ENCODE measurements at regions not wholly inside any gene's neighbourhood (a gene's known extent, or its start where the extent isn't known, plus 50 kb on each side); places are given as distances from the start of the nearest gene placed in this dataset.
"Not testable (repeated sequence)": the region's sequence is repeated elsewhere in the genome, so short reads cannot be mapped to it uniquely, and the experiment has no call there.

GRCh38 chr4:138891631-138892031, 124.0 kb upstream of the NOCT start:
- DNase-seq, result no peak

DNA sequence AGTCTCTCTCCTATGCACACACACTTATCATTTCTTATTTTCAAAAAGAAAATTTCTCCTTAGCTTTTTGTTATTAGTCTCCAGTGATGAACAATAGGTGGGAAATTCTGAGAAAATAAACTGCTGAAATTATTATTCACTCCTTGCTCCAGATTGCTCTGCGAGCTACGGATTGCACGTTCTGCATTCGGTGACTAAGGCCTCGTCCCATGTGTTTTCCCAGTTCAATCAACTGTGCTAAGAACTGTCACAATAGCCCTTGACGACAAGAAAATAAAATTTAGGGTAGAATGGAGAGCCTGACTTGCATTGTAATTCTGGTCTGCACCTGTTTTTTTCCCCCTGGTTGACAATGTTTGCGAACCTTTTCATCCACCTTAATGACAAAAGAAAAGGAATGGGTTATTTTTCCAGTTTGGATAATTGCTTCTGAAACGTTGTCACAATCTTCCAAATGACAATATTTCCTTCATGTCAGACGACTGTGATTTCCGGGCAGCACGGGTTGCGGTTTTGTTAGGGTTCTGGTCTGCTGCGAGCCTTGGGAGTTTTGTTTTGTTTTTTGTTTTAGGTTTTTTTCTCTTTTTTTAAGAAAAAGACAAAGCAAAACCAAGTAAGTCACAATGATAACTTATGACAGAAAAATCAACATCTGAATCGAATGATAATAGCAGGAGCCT, 124.5 kb upstream of the NOCT start:
- no peak for DNase-seq

GRCh38 chr4:138889216-138889615, 126.4 kb upstream of the NOCT start:
- no peak for DNase-seq

GRCh38 chr4:138887741-138888140, 127.8 kb upstream of the NOCT start:
- no peak for DNase-seq

DNA sequence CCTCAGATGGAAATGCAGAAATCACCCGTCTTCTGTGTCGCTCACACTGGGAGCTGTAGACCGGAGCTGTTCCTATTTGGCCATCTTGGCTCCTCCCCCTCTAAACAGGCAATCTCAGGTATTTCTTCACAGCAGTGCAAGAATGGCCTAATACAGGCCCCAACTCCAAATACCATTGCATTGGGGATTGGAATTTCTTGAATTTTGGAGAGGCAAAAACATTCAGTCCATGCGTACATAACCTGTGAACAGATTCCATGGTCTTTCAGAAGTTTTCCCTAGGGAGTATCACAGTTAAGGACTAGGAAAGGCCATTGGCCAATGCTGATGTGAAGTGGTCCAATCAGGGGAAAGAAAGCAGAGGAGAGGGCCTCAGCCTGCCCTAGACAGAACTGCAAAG, 128.2 kb upstream of the NOCT start:
- no peak for DNase-seq

DNA sequence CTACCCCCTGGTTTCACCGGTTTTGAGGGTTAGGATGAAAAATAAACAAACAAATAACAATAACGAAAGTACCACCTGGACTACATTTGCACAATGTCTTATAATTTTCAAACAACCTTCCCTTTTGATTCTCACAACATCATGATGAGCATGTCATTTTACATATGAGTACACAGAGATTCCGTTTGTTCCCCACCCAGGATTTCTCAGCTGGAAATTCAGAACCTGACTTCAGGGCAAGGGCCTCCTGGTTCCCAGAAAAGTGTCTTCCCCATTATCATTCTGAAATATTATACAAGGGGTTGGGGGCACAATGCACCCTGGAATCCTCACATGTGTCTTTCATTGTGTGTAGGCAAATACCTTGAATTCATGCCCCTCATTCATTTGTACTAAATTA, 135.8 kb upstream of the NOCT start:
- DNase-seq, result no peak

- DNase-seq, result no peak
Observed at GRCh38 chr4:138875891-138876608, 139.5 kb upstream of the NOCT start.

- DNase-seq, result no peak
Observed at GRCh38 chr4:138871555-138871875, 144.1 kb upstream of the NOCT start.

DNA sequence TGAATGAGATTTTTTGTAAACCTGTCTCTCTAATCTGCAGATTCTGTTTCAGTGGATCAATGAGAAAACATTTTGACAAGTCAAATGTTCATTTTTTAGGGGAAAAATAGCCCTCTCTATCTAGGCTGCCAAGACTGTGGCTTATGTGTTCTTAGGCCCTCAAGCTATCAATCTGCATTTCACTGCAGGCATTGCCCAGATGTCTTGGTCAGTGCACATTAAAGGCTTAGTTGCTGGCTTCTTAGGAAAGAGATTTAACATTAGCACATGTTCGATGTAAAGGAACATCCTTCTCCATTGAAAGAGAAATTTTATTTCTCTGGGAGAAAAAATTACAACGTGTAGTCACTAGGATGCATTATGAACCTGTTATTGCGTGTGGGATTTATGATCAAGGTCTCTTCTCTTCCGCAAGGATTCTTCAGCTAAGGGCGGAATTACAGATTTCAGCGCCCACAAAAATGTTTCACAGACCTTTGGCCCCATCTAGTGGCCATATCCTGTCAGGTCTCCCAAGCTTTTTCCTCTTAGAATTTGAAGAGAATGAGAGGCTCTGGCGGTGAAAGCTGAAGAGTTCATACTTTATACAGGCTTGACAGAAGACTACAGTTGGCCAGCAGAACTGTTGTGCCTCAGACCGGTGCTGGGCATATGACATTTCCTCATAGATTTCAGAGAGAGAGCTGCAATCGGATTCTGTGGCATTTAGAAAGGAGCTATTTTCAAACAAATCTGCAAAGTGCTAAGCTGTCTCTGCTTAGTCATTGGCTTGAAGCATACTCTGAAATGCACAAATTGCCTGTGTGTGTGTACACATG, 144.6 kb upstream of the NOCT start:
- DNase-seq, result peak; percentile 24

- DNase-seq, result no peak
Observed at GRCh38 chr4:138869631-138870030, 145.9 kb upstream of the NOCT start.

DNA sequence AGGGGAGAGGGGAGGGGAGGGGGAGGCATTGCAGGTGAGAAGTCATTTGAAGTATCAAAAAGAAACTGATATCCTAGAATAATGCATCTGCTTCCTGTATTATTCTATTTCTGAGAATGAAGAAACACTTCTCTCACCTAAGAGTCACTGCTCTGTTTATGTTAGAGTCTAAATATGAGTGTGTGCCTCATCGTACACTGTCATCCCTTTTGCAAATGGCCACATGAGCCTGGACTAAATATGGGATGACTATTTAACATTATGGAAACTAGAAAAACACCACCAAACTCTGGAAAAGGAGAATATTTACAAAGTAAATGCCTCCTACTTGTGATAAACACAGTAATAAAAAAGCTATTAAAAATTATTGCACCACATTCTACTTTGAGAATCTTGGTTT, 146.4 kb upstream of the NOCT start:
- no peak for DNase-seq

DNA sequence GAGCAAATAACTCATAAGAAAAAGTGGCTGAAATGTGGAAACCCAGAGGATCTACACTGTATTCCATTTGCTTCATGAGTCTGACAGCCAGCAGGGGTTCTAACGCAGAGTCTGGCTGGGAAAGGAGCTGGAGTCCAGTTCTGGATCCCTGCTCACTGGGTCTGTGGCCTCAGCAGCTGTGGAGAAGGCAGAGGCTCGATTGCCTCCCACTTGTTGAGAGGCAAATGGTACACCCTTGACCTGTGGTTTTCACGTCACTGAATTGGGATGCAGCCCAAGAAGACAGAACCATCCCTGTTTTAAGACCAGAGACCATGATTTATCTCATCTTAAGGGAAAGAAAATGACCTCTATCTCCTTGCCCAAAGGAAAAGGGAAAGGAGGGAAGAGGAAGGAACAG, 147.0 kb upstream of the NOCT start:
- no peak for DNase-seq

- no peak for DNase-seq
Observed at GRCh38 chr4:138867404-138867803, 148.2 kb upstream of the NOCT start.

- no peak for DNase-seq
Observed at GRCh38 chr4:138866314-138866713, 149.3 kb upstream of the NOCT start.

- no peak for DNase-seq
Observed at GRCh38 chr4:138865765-138866164, 149.8 kb upstream of the NOCT start.

GRCh38 chr4:138864961-138865720, 150.4 kb upstream of the NOCT start:
- DNase-seq, result no peak

DNA sequence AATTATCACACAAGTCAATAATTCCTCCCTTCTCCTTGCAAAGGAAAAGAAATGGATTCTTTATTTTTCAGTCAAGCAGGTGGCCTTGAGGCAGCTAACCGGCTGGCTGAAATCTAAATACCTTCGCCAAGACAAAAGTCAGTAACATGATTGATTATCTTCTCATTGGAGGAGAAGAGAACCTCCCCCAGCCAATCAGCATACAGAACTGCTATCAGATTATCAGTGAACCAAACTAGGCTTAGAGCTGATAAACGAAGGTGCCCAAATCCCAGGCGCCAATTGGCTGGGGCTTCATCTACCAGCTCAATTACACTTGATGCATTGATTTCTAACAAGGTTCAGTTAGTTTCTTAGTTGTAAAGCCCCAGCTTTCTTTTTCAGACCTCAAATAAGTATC, 152.4 kb upstream of the NOCT start:
- DNase-seq, result no peak

DNA sequence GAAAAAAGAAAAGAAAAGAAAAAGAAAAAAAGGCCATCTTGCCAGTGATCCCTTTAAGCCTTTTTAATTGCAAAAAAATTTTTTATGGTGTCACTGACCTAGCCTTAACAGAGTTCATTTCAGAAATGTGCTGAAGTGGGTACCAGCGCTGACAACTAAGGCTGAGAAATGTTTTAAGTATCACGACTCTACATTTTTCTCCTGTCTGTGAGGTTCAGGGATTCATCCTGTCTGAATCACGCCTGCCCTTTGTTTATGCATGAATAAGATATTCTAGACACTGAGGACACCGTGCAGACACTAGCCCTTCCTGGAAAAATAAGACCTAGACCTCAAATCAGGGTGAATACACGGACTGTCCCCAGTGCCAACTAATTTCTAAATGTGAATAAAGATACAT, 154.4 kb upstream of the NOCT start:
- DNase-seq, result no peak

GRCh38 chr4:138860357-138860756, 155.2 kb upstream of the NOCT start:
- DNase-seq, result not testable (repeated sequence)

DNA sequence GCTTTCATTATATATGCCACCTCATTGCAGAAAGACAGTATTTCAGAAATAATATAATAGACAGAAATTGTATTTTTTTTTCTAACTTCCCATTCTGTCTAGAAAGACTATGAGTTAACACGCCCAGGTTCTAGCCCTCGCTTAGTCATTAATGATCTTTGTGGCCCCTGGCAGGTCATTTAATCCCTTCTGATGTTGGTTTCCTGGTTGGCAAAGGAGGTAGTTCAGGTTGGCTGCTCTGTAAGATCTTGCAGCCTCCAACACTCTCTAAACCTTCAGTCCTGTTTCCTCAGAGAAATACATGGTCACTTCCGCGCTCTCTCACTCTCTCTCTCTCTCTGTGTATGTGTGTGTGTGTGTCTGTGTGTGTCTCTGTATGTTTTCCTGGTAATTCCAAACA, 156.3 kb upstream of the NOCT start:
- no peak for DNase-seq

DNA sequence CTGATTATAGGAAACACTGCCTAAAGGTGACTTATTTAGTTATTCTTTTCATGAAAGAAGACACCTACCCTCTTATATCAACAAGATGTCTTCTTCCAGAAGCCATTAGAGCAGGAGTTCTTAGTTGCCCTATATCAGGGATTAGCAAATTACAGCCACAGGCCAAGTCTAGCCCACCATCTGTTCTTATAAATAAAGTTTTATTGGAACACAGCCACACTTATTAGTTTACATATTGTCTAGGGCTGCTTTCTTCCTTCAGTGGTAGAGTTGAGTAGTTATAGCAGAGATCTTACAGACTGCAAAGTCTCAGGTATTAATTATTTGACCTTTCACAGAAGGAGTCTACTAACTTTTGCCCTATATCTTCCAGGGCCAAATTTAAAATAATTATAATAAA, 157.2 kb upstream of the NOCT start:
- DNase-seq, result no peak

GRCh38 chr4:138857416-138857815, 158.2 kb upstream of the NOCT start:
- no peak for DNase-seq

GRCh38 chr4:138852681-138853080, 162.9 kb upstream of the NOCT start:
- DNase-seq, result no peak

Data from activated T-cell treated with anti-CD3 and anti-CD28 coated beads for 4 hours (primary cell).